K562 (cell line): ENCODE measurements at regions not wholly inside any gene's neighbourhood (a gene's known extent, or its start where the extent isn't known, plus 50 kb on each side); places are given as distances from the start of the nearest gene placed in this dataset.

ENCODE experiments used
- ATAC-seq: fragments of 200-7000 bp; cut with Tn5 transposase; 3 replicates; pipeline ENCODE4 v1.9.1; 2020; ENCODE audit warnings: moderate library complexity
- BruUV-seq: library from RNA; stranded (reverse); fragments of 400-500 nt; replicated peaks from 2 replicates; lab custom pipeline; 2021; lab: Mats Ljungman, UMichigan
- CTCF ChIA-PET: fragments of 300-600 bp; formaldehyde crosslinking; extraction: SDS; loops from one replicate; lab custom pipeline; 2021; ENCODE audit warnings: low intra/inter-chr PET ratio; lab: Yijun Ruan, JAX
- POLR2A ChIA-PET: fragments of 300-600, 350-650 bp; sonication (Branson Sonifier 250); formaldehyde crosslinking; extraction: SDS; loops from one replicate; lab custom pipeline; 2021; ENCODE audit warnings: antibody characterized with exemption, inconsistent platforms; lab: Yijun Ruan, JAX
- DNase-seq, 4 experiments: peaks; one replicate each; pipeline versions ENCODE4 v3.0.0 to v3.0.0-alpha.2; 2011 to 2018; ENCODE audit warnings: low spot score in 3 of 4, mixed read lengths in 3 of 4; ENCODE audit errors: extremely low read depth in 1 of 4
- FAIRE-seq: peaks from 2 replicates; lab custom pipeline; 2011; peaks lifted over from hg19 to GRCh38; lab: Jason Lieb, UNC
- H2AFZ ChIP-seq: 2 replicates; pipeline ENCODE4 v1.6.0; 2011; ENCODE audit warnings: low read depth, low read length, control low read depth, inconsistent platforms
- H3K27ac ChIP-seq: fragments of 200-600 bp; 3 replicates; pipeline ENCODE4 v1.8.0; 2011; ENCODE audit warnings: low read depth, mild to moderate bottlenecking, control low read depth, inconsistent platforms, low read length, moderate library complexity, mixed read lengths; ENCODE audit errors: extremely low read depth
- H3K27me3 ChIP-seq, 2 experiments: fragments of 300-600 bp in 1 of 2; 2 replicates in 1 of 2; 3 replicates in 1 of 2; pipeline versions ENCODE4 v1.6.0 to v1.8.0; 2011; ENCODE audit warnings: inconsistent platforms in 2 of 2, low read length in 2 of 2, mild to moderate bottlenecking in 1 of 2, mixed read lengths in 1 of 2, moderate library complexity in 1 of 2; ENCODE audit not compliant: control insufficient read depth in 2 of 2, insufficient read depth in 2 of 2
- H3K36me3 ChIP-seq: fragments of 300-600 bp; 3 replicates; pipeline ENCODE4 v1.8.0; 2011; ENCODE audit warnings: mild to moderate bottlenecking, low read length, inconsistent platforms; ENCODE audit not compliant: control insufficient read depth, insufficient read depth
- H3K4me1 ChIP-seq, 2 experiments: fragments of 200-600 bp in 1 of 2; replicated peaks in 1 of 2; 2 replicates in 1 of 2; 3 replicates in 1 of 2; pipeline versions ENCODE4 v1.5.1 to v1.8.0; 2011; ENCODE audit warnings: inconsistent platforms in 2 of 2, low read length in 2 of 2, mild to moderate bottlenecking in 1 of 2, mixed read lengths in 1 of 2, moderate library complexity in 1 of 2; ENCODE audit not compliant: control insufficient read depth in 2 of 2, insufficient read depth in 2 of 2
- H3K4me2 ChIP-seq: 2 replicates; pipeline ENCODE4 v1.6.1; 2011; ENCODE audit warnings: low read length, control low read depth, inconsistent platforms, mixed read lengths; ENCODE audit not compliant: insufficient read depth
- H3K4me3 ChIP-seq: fragments of 200-600 bp; sonication (generic), shearing (Covaris generic); 2 replicates; pipeline ENCODE4 v1.5.1; 2016; ENCODE audit warnings: control low read depth, inconsistent platforms
- H3K79me2 ChIP-seq: fragments of 200-600 bp; 3 replicates; pipeline ENCODE4 v1.8.0; 2011; ENCODE audit warnings: low read length, inconsistent platforms; ENCODE audit not compliant: control insufficient read depth, insufficient read depth
- H3K9ac ChIP-seq, 2 experiments: 2 replicates each; pipeline versions ENCODE4 v1.6.0 to v1.6.1; 2011; ENCODE audit warnings: low read depth in 2 of 2, low read length in 2 of 2, control low read depth in 1 of 2, inconsistent platforms in 1 of 2, mild to moderate bottlenecking in 1 of 2, mixed read lengths in 1 of 2; ENCODE audit not compliant: insufficient read depth in 1 of 2
- H3K9me1 ChIP-seq: one replicate; pipeline ENCODE4 v1.6.0; 2011; ENCODE audit warnings: inconsistent platforms, mild to moderate bottlenecking, low read length, moderate library complexity; ENCODE audit not compliant: control insufficient read depth, insufficient read depth
- H3K9me3 ChIP-seq: replicated peaks from 2 replicates; pipeline ENCODE4 v1.5.1; 2011; ENCODE audit warnings: low read depth, low read length, inconsistent platforms; ENCODE audit not compliant: control insufficient read depth, insufficient read depth
- H4K20me1 ChIP-seq: replicated peaks from 2 replicates; pipeline ENCODE4 v1.6.1; 2011; ENCODE audit warnings: low read length, inconsistent platforms, mixed read lengths; ENCODE audit not compliant: control insufficient read depth, insufficient read depth
- CC2D1A ChIP-seq: fragments of 450-650 bp; IDR thresholded peaks from 2 replicates; pipeline ENCODE4 v1.6.1; 2017; ENCODE audit warnings: mild to moderate bottlenecking
- ETV5 ChIP-seq: sonication (generic); formaldehyde crosslinking; IDR thresholded peaks from 2 replicates; pipeline ENCODE4 v1.4.0; 2020; ENCODE audit warnings: low read depth, mild to moderate bottlenecking, missing genetic modification reagents
- ETV6 ChIP-seq, 3 experiments: fragments of 150-350 bp in 1 of 3; sonication (generic) in 1 of 3; formaldehyde crosslinking in 1 of 3; IDR thresholded peaks; 2 replicates each; pipeline versions ENCODE4 v1.6.1 to v1.8.0; 2014 to 2022; ENCODE audit warnings: borderline replicate concordance in 2 of 3, low read depth in 2 of 3, antibody characterized with exemption in 1 of 3, low read length in 1 of 3, mild to moderate bottlenecking in 1 of 3, missing genetic modification reagents in 1 of 3
- GABPB1 ChIP-seq: sonication (generic); formaldehyde crosslinking; IDR thresholded peaks from 2 replicates; pipeline ENCODE4 v1.8.0; 2022; ENCODE audit warnings: mild to moderate bottlenecking, missing genetic modification reagents
- MAFG ChIP-seq: fragments of 450-650 bp; conservative IDR thresholded peaks from 2 replicates; pipeline ENCODE4 v1.6.1; 2016; ENCODE audit warnings: missing genetic modification characterization, missing compliant biosample characterization
- MCM7 ChIP-seq, 2 experiments: fragments of 450-650 bp; IDR thresholded peaks; 2 replicates each; pipeline ENCODE4 v1.6.1; 2016 to 2018
- NONO ChIP-seq, 2 experiments: fragments of 200-400 bp in 1 of 2; fragments of 450-650 bp in 1 of 2; formaldehyde crosslinking in 1 of 2; IDR thresholded peaks; 2 replicates each; pipeline ENCODE4 v1.6.1; 2017; ENCODE audit warnings: low read depth in 2 of 2, mild to moderate bottlenecking in 2 of 2, moderate library complexity in 2 of 2, low read length in 1 of 2
- OTX1 ChIP-seq: fragments of 450-650 bp; formaldehyde crosslinking; IDR thresholded peaks from 2 replicates; pipeline ENCODE4 v1.4.0; 2022; ENCODE audit warnings: mild to moderate bottlenecking
- PHF20 ChIP-seq: fragments of 450-650 bp; IDR thresholded peaks from 2 replicates; pipeline ENCODE4 v1.6.1; 2018; ENCODE audit not compliant: partially characterized antibody
- PHTF2 ChIP-seq: fragments of 250-450 bp; sonication (Bioruptor Pico); IDR thresholded peaks from 2 replicates; pipeline ENCODE4 v1.5.0; 2021; ENCODE audit warnings: mild to moderate bottlenecking
- TARDBP ChIP-seq: fragments of 450-650 bp; IDR thresholded peaks from 2 replicates; pipeline ENCODE4 v1.6.1; 2016
- TCFL5 ChIP-seq: fragments of 250-450 bp; sonication (Bioruptor Pico); conservative IDR thresholded peaks from 2 replicates; pipeline ENCODE4 v1.6.1; 2021; ENCODE audit warnings: mild to moderate bottlenecking, moderate library complexity, matching md5 sums
- ZNF146 ChIP-seq: IDR thresholded peaks from one replicate; pipeline ENCODE4 v1.6.1; 2018; ENCODE audit warnings: missing compliant biosample characterization; ENCODE audit not compliant: unreplicated experiment
- ZNF324 ChIP-seq: fragments of 250-450 bp; sonication (Bioruptor Pico); IDR thresholded peaks from 2 replicates; pipeline ENCODE4 v1.4.0; 2020; ENCODE audit warnings: mild to moderate bottlenecking
- ZNF583 ChIP-seq: fragments of 250-450 bp; sonication (Bioruptor Pico); IDR thresholded peaks from 2 replicates; pipeline ENCODE4 v1.4.0; 2020
- WGBS: fragments of 100-300 bp; shearing (Covaris generic); methylation state at CpG from one replicate; pipeline ENCODE4 v1.1.6; 2016; ENCODE audit warnings: low coverage, mixed read lengths; ENCODE audit not compliant: insufficient coverage; ENCODE audit errors: missing lambda C conversion rate; 5-methylcytosine and 5-hydroxymethylcytosine counted together
- in situ Hi-C: fragments of 300-500 bp; cut with MboI; formaldehyde crosslinking; loops from 4 replicates; pipeline ENCODE4 v1.15.0; 2018; ENCODE audit warnings: inconsistent platforms, mixed read lengths
- intact Hi-C: fragments of 100-400 bp; cut with micrococcal nuclease; formaldehyde crosslinking; loops from 2 replicates; pipeline ENCODE4 v1.14.2; 2022
- TF ChIP-seq, protein P1 (sequence below): conservative IDR thresholded peaks from 2 replicates; pipeline ENCODE4 v1.6.1; 2011; ENCODE audit warnings: low read depth, mild to moderate bottlenecking, low read length; ENCODE audit not compliant: control insufficient read depth

DNA sequence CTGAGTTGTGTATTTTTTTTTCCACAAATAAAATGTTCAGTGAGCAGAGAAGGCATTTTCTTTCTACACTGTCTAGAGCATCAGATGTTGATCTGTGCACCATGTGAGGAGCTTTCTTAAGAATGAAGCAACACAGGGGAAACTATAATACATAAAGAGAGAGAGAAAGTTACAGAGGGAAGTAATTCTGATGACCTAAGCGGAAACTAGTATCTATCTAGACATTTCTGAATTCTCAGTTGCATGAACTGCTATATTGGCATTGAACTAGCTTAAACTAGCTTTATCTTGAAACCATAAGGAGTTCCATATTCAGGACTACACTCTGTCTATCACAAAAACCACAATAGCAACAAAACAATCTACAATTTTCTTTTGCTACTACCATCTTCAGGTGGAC, 822.4 kb downstream of the VGLL3 start:
- CTCF ChIA-PET = no interaction called here
- intact Hi-C loops = no loop called here
- BruUV-seq = no TSS peak
- H3K4me1 ChIP-seq = no peaks in the 10 kb centered on the region
- no peak for TF ChIP-seq ETV6 (IDR thresholded peaks at IDR 0.05; ENCODE audit: borderline replicate concordance in 1 of 2, low read depth in 2 of 2, low read length in 1 of 2)
- TF ChIP-seq ETV6 (CRISPR knock-in tag; IDR thresholded peaks at IDR 0.05; ENCODE audit: borderline replicate concordance) = no peak
- TF ChIP-seq GABPB1 (CRISPR knock-in tag) = no peak
- no peak for TF ChIP-seq TCFL5 (CRISPR knock-in tag)
- no peak for TF ChIP-seq ETV5 (CRISPR knock-in tag)
- no peak for TF ChIP-seq ZNF146
- TF ChIP-seq ZNF583 (CRISPR knock-in tag) = no peak
- no peak for TF ChIP-seq MAFG (tag)
- no peak for TF ChIP-seq OTX1 (CRISPR knock-in tag)
- TF ChIP-seq ZNF324 (CRISPR knock-in tag) = no peak
- TF ChIP-seq, protein P1, sequence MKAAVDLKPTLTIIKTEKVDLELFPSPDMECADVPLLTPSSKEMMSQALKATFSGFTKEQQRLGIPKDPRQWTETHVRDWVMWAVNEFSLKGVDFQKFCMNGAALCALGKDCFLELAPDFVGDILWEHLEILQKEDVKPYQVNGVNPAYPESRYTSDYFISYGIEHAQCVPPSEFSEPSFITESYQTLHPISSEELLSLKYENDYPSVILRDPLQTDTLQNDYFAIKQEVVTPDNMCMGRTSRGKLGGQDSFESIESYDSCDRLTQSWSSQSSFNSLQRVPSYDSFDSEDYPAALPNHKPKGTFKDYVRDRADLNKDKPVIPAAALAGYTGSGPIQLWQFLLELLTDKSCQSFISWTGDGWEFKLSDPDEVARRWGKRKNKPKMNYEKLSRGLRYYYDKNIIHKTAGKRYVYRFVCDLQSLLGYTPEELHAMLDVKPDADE = no peak
- TF ChIP-seq MCM7 (IDR thresholded peaks at IDR 0.05) = no peak
- TF ChIP-seq PHF20 = no peak
- TF ChIP-seq NONO (IDR thresholded peaks at IDR 0.05; ENCODE audit: low read depth in 2 of 2, low read length in 1 of 2) = no peak
- TF ChIP-seq PHTF2 = no peak
- TF ChIP-seq CC2D1A = no peak
- no peak for TF ChIP-seq TARDBP
- DNase-seq (no peak), ATAC-seq (no peak), FAIRE-seq (no peak)
- no peaks in the 10 kb centered on the region for H3K9me1 ChIP-seq
- POLR2A ChIA-PET = no interaction called here
- H3K79me2 ChIP-seq = no peaks in the 10 kb centered on the region
- in situ Hi-C loops = no loop called here
- H3K27me3 ChIP-seq = no peaks in the 10 kb centered on the region
- no peak overlapping the region for H2AFZ ChIP-seq
- H3K36me3 ChIP-seq = no peaks in the 10 kb centered on the region
- no peak overlapping the region for H3K27ac ChIP-seq
- no peak overlapping the region for H3K4me3 ChIP-seq
- H3K9ac ChIP-seq = no peak overlapping the region
- no peak overlapping the region for H3K4me2 ChIP-seq
- no peaks in the 10 kb centered on the region for H4K20me1 ChIP-seq
- WGBS = 0% methylated on average over 1 of the region's 1 CpG
- H3K9me3 ChIP-seq = no peaks in the 10 kb centered on the region
